ENCODE measurements at regions not wholly inside any gene's neighbourhood (a gene's known extent, or its start where the extent isn't known, plus 50 kb on each side); places are given as distances from the start of the nearest gene placed in this dataset.

DNA sequence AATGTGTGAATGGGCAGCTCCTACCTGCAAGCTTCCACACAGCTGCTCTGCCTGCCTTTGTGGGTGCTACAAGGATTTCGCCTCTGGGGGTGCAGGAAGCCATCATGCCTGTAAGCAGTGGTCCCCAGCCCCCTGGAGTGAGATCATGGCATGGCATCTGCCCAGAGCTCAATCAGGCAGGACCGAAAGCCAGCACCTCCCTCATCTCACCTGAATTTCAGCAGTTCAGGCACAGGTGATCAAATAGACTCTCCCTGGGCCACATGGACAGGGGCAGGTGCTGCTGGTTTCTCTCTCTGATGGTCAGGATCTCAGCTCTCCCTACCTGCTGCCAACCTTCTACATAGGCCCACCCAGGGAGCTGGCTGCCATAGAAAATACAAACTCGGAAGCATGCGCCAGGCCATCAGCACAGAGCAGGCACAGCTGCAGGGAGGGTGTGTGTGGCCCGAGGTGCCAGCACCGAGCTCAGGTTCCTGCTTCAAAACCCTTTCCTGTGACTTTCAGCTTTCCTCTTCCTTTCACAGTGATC lies 133.2 kb upstream of the ID2 start:
- no peak overlapping the region for H3K4me3 ChIP-seq
- ChIA-PET CTCF (ENCODE audit: low intra/inter-chr PET ratio) (no interaction called here), POLR2A (interaction anchor here (0.6 to 2.7 kb wide), 3 partner anchors 9 to 939 kb away, joined by 5 to 9 read pairs (median 6); partner anchors contain the start of gene ID2)
- no peaks in the 10 kb centered on the region for H3K9me3 ChIP-seq (replicated peaks; ENCODE audit: control insufficient read depth, insufficient read depth, low read depth, low read length)
- H3K79me2 ChIP-seq (ENCODE audit: control insufficient read depth, insufficient read depth, low read length), result no peaks in the 10 kb centered on the region
- TF ChIP-seq ZNF140 (CRISPR knock-in tag; IDR thresholded peaks at IDR 0.05) (no peak), ZNF124 (CRISPR knock-in tag; IDR thresholded peaks at IDR 0.05) (no peak), POLR3A (IDR thresholded peaks at IDR 0.05; ENCODE audit: borderline replicate concordance, extremely low read depth, insufficient read depth, insufficient read length) (no peak), ZBTB11 (CRISPR knock-in tag; IDR thresholded peaks at IDR 0.05) (no peak), TSC22D4 (tag; IDR thresholded peaks at IDR 0.05) (no peak), EGR1 (conservative IDR thresholded peaks at IDR 0.05) (no peak), ATF6 (CRISPR knock-in tag; IDR thresholded peaks at IDR 0.05) (no peak), JUND (IDR thresholded peaks at IDR 0.05; ENCODE audit: borderline replicate concordance, low read depth, low read length) (no peak), JUND (tag; IDR thresholded peaks at IDR 0.05; ENCODE audit: borderline replicate concordance, low read depth, low read length) (no peak), ZFP1 (CRISPR knock-in tag; IDR thresholded peaks at IDR 0.05) (no peak), HDAC8 (tag; IDR thresholded peaks at IDR 0.05) (no peak), PHTF2 (CRISPR knock-in tag; IDR thresholded peaks at IDR 0.05) (no peak)
- TF ChIP-seq, protein P1, sequence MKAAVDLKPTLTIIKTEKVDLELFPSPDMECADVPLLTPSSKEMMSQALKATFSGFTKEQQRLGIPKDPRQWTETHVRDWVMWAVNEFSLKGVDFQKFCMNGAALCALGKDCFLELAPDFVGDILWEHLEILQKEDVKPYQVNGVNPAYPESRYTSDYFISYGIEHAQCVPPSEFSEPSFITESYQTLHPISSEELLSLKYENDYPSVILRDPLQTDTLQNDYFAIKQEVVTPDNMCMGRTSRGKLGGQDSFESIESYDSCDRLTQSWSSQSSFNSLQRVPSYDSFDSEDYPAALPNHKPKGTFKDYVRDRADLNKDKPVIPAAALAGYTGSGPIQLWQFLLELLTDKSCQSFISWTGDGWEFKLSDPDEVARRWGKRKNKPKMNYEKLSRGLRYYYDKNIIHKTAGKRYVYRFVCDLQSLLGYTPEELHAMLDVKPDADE (conservative IDR thresholded peaks at IDR 0.05; ENCODE audit: control insufficient read depth, low read depth, low read length), result no peak
- TF ChIP-seq, protein P2, sequence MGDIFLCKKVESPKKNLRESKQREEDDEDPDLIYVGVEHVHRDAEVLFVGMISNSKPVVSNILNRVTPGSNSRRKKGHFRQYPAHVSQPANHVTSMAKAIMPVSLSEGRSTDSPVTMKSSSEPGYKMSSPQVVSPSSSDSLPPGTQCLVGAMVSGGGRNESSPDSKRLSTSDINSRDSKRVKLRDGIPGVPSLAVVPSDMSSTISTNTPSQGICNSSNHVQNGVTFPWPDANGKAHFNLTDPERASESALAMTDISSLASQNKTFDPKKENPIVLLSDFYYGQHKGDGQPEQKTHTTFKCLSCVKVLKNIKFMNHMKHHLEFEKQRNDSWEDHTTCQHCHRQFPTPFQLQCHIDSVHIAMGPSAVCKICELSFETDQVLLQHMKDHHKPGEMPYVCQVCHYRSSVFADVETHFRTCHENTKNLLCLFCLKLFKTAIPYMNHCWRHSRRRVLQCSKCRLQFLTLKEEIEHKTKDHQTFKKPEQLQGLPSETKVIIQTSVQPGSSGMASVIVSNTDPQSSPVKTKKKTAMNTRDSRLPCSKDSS (IDR thresholded peaks at IDR 0.05; ENCODE audit: low read depth, partially characterized antibody), result no peak
- peaks cover 0 to 3% of the 10 kb centered on the region in 2 experiments; a peak in 1 of 5 replicates for H3K27me3 ChIP-seq (ENCODE audit: control insufficient read depth in 2 of 2, insufficient read depth in 2 of 2, low read length in 2 of 2)
- no peak for ATAC-seq
- no peaks in the 10 kb centered on the region for H3K9me1 ChIP-seq (ENCODE audit: control insufficient read depth, insufficient read depth, low read length)
- 49% methylated on average over 6 of the region's 6 CpGs for WGBS (ENCODE audit: insufficient coverage, low coverage, missing lambda C conversion rate)
- intact Hi-C loops (cut with micrococcal nuclease), result no loop called here
- DNase-seq (ENCODE audit: extremely low read depth in 1 of 4, low spot score in 3 of 4), result no peak
- FAIRE-seq, result no peak
- no peaks in the 10 kb centered on the region for H4K20me1 ChIP-seq (replicated peaks; ENCODE audit: control insufficient read depth, insufficient read depth, low read length)
- peaks cover 17 to 21% of the 10 kb centered on the region in 2 experiments for H3K4me1 ChIP-seq (replicated peaks in 1 of 2; ENCODE audit: control insufficient read depth in 2 of 2, insufficient read depth in 2 of 2, low read length in 2 of 2)
- no peak overlapping the region for H2AFZ ChIP-seq (ENCODE audit: low read depth, low read length)
- BruUV-seq (replicated peaks), result no TSS peak
- no peak overlapping the region for H3K4me2 ChIP-seq (ENCODE audit: insufficient read depth, low read length)
- no peak overlapping the region for H3K9ac ChIP-seq (ENCODE audit: insufficient read depth in 1 of 2, low read depth in 2 of 2, low read length in 2 of 2)
- H3K36me3 ChIP-seq (ENCODE audit: control insufficient read depth, insufficient read depth, low read length), result no peaks in the 10 kb centered on the region
- H3K27ac ChIP-seq (ENCODE audit: extremely low read depth, low read depth, low read length), result no peak overlapping the region
- in situ Hi-C loops (cut with MboI), result no loop called here

Data from K562 (cell line).